CD14-positive monocyte (primary cell): ENCODE measurements at regions not wholly inside any gene's neighbourhood (a gene's known extent, or its start where the extent isn't known, plus 50 kb on each side); places are given as distances from the start of the nearest gene placed in this dataset.

Experiments used
- DNase-seq, 3 donors: peaks; one replicate each; pipeline ENCODE4 v3.0.0-alpha.2; 2011 to 2022
- H2AFZ ChIP-seq: 2 replicates; pipeline ENCODE4 v1.6.0; 2012; ENCODE audit warnings: mild to moderate bottlenecking, low read depth, low read length, inconsistent platforms; ENCODE audit not compliant: insufficient read depth, poor library complexity, severe bottlenecking
- H3K27ac ChIP-seq, 2 donors: 1 replicate in 1 of 2; 2 replicates in 1 of 2; pipeline ENCODE4 v1.5.1; 2012 to 2013; ENCODE audit warnings: low read length in 2 of 2, control low read depth in 1 of 2, inconsistent platforms in 1 of 2, low read depth in 1 of 2, mild to moderate bottlenecking in 1 of 2
- H3K27me3 ChIP-seq, 2 donors: one replicate each; pipeline versions ENCODE4 v1.6.0 to v1.6.1; 2011 to 2013; ENCODE audit warnings: low read length in 2 of 2; ENCODE audit not compliant: control insufficient read depth in 2 of 2, insufficient read depth in 2 of 2
- H3K36me3 ChIP-seq, 2 donors: replicated peaks in 1 of 2; 1 replicate in 1 of 2; 2 replicates in 1 of 2; pipeline versions ENCODE4 v1.5.1 to v1.6.1; 2012 to 2013; ENCODE audit warnings: low read length in 2 of 2, control low read depth in 1 of 2, inconsistent platforms in 1 of 2, mild to moderate bottlenecking in 1 of 2; ENCODE audit not compliant: insufficient read depth in 2 of 2, control insufficient read depth in 1 of 2
- H3K4me1 ChIP-seq, 2 donors: 1 replicate in 1 of 2; 2 replicates in 1 of 2; pipeline versions ENCODE4 v1.5.1 to v1.6.1; 2012 to 2013; ENCODE audit warnings: low read length in 2 of 2, control low read depth in 1 of 2, inconsistent platforms in 1 of 2, mild to moderate bottlenecking in 1 of 2, moderate library complexity in 1 of 2; ENCODE audit not compliant: insufficient read depth in 2 of 2, control insufficient read depth in 1 of 2
- H3K4me2 ChIP-seq: replicated peaks from 2 replicates; pipeline ENCODE3; 2012; ENCODE audit warnings: low read length, moderate library complexity, mild to moderate bottlenecking; ENCODE audit not compliant: poor library complexity, severe bottlenecking; ENCODE audit errors: extremely low read depth
- H3K4me3 ChIP-seq, 3 experiments: fragments of 200-600 bp in 1 of 3; sonication (generic) in 1 of 3; replicated peaks in 1 of 3; 1 replicate in 2 of 3; 2 replicates in 1 of 3; pipeline ENCODE4 v1.5.1; 2011 to 2013; ENCODE audit warnings: low read length in 3 of 3, mild to moderate bottlenecking in 3 of 3, control low read depth in 2 of 3, low read depth in 2 of 3, inconsistent platforms in 1 of 3, moderate library complexity in 1 of 3
- H3K79me2 ChIP-seq: 2 replicates; pipeline ENCODE4 v1.6.0; 2012; ENCODE audit warnings: mild to moderate bottlenecking, control low read depth, inconsistent platforms, low read length, moderate library complexity; ENCODE audit not compliant: insufficient read depth
- H3K9ac ChIP-seq: 2 replicates; pipeline ENCODE4 v1.6.0; 2017; ENCODE audit warnings: low read length, mild to moderate bottlenecking; ENCODE audit not compliant: insufficient read depth, poor library complexity, severe bottlenecking
- H3K9me3 ChIP-seq, 2 donors: replicated peaks in 1 of 2; 1 replicate in 1 of 2; 2 replicates in 1 of 2; pipeline versions ENCODE4 v1.5.1 to v1.6.1; 2012 to 2013; ENCODE audit warnings: low read length in 2 of 2, control low read depth in 1 of 2; ENCODE audit not compliant: control insufficient read depth in 1 of 2, insufficient read depth in 1 of 2
- H4K20me1 ChIP-seq: 2 replicates; pipeline ENCODE4 v1.6.0; 2012; ENCODE audit warnings: mild to moderate bottlenecking, low read length, control low read depth, moderate library complexity; ENCODE audit not compliant: insufficient read depth
- H3K27ac Mint-ChIP-seq, 7 donors: one replicate each; pipeline ENCODE4 v1.8.0; 2020; ENCODE audit warnings: mild to moderate bottlenecking in 7 of 7, mixed read lengths in 7 of 7, moderate library complexity in 6 of 7, inconsistent platforms in 2 of 7
- H3K27me3 Mint-ChIP-seq, 3 donors: one replicate each; pipeline ENCODE4 v1.8.0; 2021 to 2022; ENCODE audit warnings: low read depth in 3 of 3, mild to moderate bottlenecking in 3 of 3, mixed read lengths in 3 of 3, moderate library complexity in 3 of 3, inconsistent platforms in 1 of 3
- H3K36me3 Mint-ChIP-seq, 2 donors: one replicate each; pipeline ENCODE4 v1.8.0; 2020; ENCODE audit warnings: mixed read lengths in 2 of 2, inconsistent platforms in 1 of 2, mild to moderate bottlenecking in 1 of 2
- H3K4me1 Mint-ChIP-seq: one replicate; pipeline ENCODE4 v1.8.0; 2020; ENCODE audit warnings: mild to moderate bottlenecking, mixed read lengths
- H3K4me3 Mint-ChIP-seq, 2 donors: one replicate each; pipeline ENCODE4 v1.8.0; 2020; ENCODE audit warnings: mild to moderate bottlenecking in 2 of 2, mixed read lengths in 2 of 2, moderate library complexity in 1 of 2
- H3K9me3 Mint-ChIP-seq, 7 donors: one replicate each; pipeline ENCODE4 v1.8.0; 2020 to 2022; ENCODE audit warnings: mixed read lengths in 7 of 7, mild to moderate bottlenecking in 6 of 7, moderate library complexity in 6 of 7, inconsistent platforms in 2 of 7
- CTCF ChIP-seq: fragments of 200-600 bp; IDR thresholded peaks from one replicate; pipeline ENCODE4 v1.8.0; 2022; ENCODE audit warnings: antibody characterized with exemption, mild to moderate bottlenecking
- WGBS: methylation state at CpG from one replicate; pipeline ENCODE4 v1.1.5; 2013; ENCODE audit warnings: missing lambda C conversion rate; ENCODE audit not compliant: insufficient coverage; 5-methylcytosine and 5-hydroxymethylcytosine counted together
- intact Hi-C, 2 donors: fragments of 100-400 bp; cut with micrococcal nuclease; formaldehyde crosslinking; loops; one replicate each; pipeline versions ENCODE4 v1.15.0 to v1.15.1; 2023

- WGBS: 81% methylated on average over 17 of the region's 17 CpGs
- H4K20me1 ChIP-seq: no peaks in the 10 kb centered on the region
- no peaks in the 10 kb centered on the region for H3K4me1 ChIP-seq
- Mint-ChIP-seq H3K4me1 (no peaks in the 10 kb centered on the region), H3K9me3 (peaks cover 4 to 10% (median 8%) of the 10 kb centered on the region in 7 donors), H3K4me3 (no peak overlapping the region), H3K27ac (peak overlapping the region in 1 of 7 donors; percentile 27), H3K27me3 (peaks cover 2 to 11% (median 10%) of the 10 kb centered on the region in 3 donors), H3K36me3 (no peaks in the 10 kb centered on the region)
- no peak overlapping the region for H3K27ac ChIP-seq
- H3K9me3 ChIP-seq: peaks cover 11 to 14% of the 10 kb centered on the region in 2 donors
- H3K4me3 ChIP-seq: no peak overlapping the region
- intact Hi-C loops: no loop called here
- H3K9ac ChIP-seq: no peak overlapping the region
- TF ChIP-seq CTCF: no peak
- H3K4me2 ChIP-seq: no peak overlapping the region
- no peaks in the 10 kb centered on the region for H3K36me3 ChIP-seq
- no peak for DNase-seq
- no peak overlapping the region for H2AFZ ChIP-seq
- H3K27me3 ChIP-seq: no peaks in the 10 kb centered on the region
- no peaks in the 10 kb centered on the region for H3K79me2 ChIP-seq
Observed at GRCh38 chr22:48919851-48920589, 907.7 kb downstream of the BRD1 start.

DNA sequence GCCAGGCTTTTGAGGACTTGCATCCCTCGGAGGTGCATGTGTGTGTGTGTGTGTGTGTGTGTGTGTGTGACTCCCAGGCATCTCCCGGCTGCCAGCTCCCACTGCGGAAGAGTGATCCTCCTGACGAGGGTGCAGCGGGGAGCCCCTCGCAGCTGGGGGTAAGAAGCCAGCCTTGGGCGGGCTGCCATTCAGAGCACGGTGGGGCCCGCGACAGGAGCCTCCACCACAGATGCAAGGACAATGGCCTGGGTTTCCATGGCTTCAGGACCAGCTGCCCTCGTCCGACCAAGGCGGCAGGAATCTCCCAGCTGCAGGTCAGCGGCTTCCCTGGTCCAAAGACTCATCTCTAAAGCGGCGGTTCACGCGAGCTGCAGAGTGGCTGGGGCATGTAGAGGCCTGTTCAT lies 908.5 kb downstream of the BRD1 start:
- Histone ChIP-seq H3K4me3 (no peak overlapping the region), H3K9ac (no peak overlapping the region), H3K9me3 (peaks cover 11 to 12% of the 10 kb centered on the region in 2 donors), H3K79me2 (no peaks in the 10 kb centered on the region), H2AFZ (no peak overlapping the region), H3K4me2 (no peak overlapping the region), H4K20me1 (no peaks in the 10 kb centered on the region), H3K4me1 (no peaks in the 10 kb centered on the region), H3K36me3 (no peaks in the 10 kb centered on the region), H3K27ac (no peak overlapping the region), H3K27me3 (peaks cover 3% of the 10 kb centered on the region in 2 donors)
- 87% methylated on average over 18 of the region's 18 CpGs for WGBS
- no peak for DNase-seq
- Mint-ChIP-seq H3K4me1 (no peaks in the 10 kb centered on the region), H3K9me3 (peaks cover 4 to 12% (median 5%) of the 10 kb centered on the region in 7 donors), H3K4me3 (no peak overlapping the region), H3K36me3 (no peaks in the 10 kb centered on the region), H3K27ac (no peak overlapping the region), H3K27me3 (peaks cover 8 to 11% (median 11%) of the 10 kb centered on the region in 3 donors)
- TF ChIP-seq CTCF: no peak
- intact Hi-C loops: no loop called here
